22Rv1 (cell line): ENCODE measurements at regions not wholly inside any gene's neighbourhood (a gene's known extent, or its start where the extent isn't known, plus 50 kb on each side); places are given as distances from the start of the nearest gene placed in this dataset.
A peak's percentile ranks its signal among the peaks of the same experiment; 100 is the strongest.

Experiments used
- CTCF ChIP-seq: fragments of 450-650 bp; IDR thresholded peaks from 2 replicates; pipeline ENCODE4 v1.5.1; 2017; ENCODE audit warnings: mild to moderate bottlenecking
- ZFX ChIP-seq: fragments of 450-650 bp; IDR thresholded peaks from 2 replicates; pipeline ENCODE4 v1.6.1; 2017; ENCODE audit warnings: antibody characterized with exemption, borderline replicate concordance

- TF ChIP-seq CTCF (peak; percentile 72), ZFX (no peak)
Observed at GRCh38 chr4:59247032-59247431, 1953.1 kb upstream of the ADGRL3 start.
